ENCODE measurements at regions not wholly inside any gene's neighbourhood (a gene's known extent, or its start where the extent isn't known, plus 50 kb on each side); places are given as distances from the start of the nearest gene placed in this dataset.

DNA sequence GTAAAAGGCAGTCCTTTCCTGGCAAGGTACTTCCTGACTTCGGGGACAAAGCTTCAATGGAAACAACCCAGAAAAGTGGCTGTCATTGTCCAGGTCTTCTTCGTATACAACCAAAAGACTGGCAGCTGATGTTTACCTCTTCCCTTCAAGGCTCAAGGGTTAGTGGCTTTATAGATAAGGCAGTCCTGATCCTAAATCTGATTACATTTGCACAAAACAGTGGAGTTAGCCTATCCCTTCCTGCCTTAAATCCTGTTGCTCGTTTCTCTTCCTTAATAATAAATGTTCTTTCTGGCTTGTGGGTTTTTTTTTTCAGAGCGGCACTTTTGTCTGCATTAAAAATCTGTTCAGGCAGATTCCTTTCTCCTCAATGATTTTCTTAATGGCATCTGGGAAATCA, 169.3 kb upstream of the KCTD3 start:
- POLR2A ChIA-PET, result interaction anchor here (0.9 to 1.1 kb wide), 2 partner anchors 19 to 78 kb away, joined by 3 to 4 read pairs; no protein-coding TSS in a partner anchor
- TF ChIP-seq, protein P1, sequence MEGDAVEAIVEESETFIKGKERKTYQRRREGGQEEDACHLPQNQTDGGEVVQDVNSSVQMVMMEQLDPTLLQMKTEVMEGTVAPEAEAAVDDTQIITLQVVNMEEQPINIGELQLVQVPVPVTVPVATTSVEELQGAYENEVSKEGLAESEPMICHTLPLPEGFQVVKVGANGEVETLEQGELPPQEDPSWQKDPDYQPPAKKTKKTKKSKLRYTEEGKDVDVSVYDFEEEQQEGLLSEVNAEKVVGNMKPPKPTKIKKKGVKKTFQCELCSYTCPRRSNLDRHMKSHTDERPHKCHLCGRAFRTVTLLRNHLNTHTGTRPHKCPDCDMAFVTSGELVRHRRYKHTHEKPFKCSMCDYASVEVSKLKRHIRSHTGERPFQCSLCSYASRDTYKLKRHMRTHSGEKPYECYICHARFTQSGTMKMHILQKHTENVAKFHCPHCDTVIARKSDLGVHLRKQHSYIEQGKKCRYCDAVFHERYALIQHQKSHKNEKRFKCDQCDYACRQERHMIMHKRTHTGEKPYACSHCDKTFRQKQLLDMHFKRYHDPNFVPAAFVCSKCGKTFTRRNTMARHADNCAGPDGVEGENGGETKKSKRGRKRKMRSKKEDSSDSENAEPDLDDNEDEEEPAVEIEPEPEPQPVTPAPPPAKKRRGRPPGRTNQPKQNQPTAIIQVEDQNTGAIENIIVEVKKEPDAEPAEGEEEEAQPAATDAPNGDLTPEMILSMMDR (IDR thresholded peaks at IDR 0.05; ENCODE audit: unreplicated experiment), result no peak
- CTCF ChIA-PET, result no interaction called here
- no peaks in the 10 kb centered on the region for H3K36me3 Mint-ChIP-seq (ENCODE audit: insufficient read depth, unreplicated experiment)
- BruUV-seq (replicated peaks), result no TSS peak
- H3K4me3 Mint-ChIP-seq (ENCODE audit: unreplicated experiment), result no peak overlapping the region
- no peaks in the 10 kb centered on the region for H3K27me3 Mint-ChIP-seq (ENCODE audit: insufficient read depth, unreplicated experiment)
- peaks cover 6% of the 10 kb centered on the region for H3K4me1 Mint-ChIP-seq (ENCODE audit: insufficient read depth, unreplicated experiment)
- intact Hi-C loops (cut with micrococcal nuclease), result no loop called here
- no peak overlapping the region for H3K27ac Mint-ChIP-seq (ENCODE audit: low read depth, unreplicated experiment)
- H3K9me3 Mint-ChIP-seq (ENCODE audit: unreplicated experiment), result peaks cover 7% of the 10 kb centered on the region
- no peak for DNase-seq (ENCODE audit: unreplicated experiment)

DNA sequence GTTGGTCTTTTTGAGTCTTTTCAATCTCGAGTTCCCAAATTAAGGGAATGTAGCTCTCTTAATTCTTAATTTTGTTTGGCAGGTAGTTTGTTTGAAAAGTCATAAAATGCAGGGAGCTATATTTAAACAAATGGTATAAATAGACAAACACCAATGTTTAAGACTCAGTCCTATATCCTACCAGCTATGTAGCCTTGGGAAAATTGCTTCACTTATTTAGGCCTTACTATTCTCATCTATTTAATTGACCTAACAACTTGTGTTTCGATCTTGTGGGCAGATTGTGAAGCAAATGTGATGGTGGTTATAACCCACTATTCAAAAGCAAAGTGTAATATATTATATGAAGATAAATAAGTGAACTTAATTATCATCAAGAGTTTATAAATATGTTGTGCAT, 167.3 kb upstream of the KCTD3 start:
- H3K4me1 Mint-ChIP-seq (ENCODE audit: insufficient read depth, unreplicated experiment), result peaks cover 6% of the 10 kb centered on the region
- POLR2A ChIA-PET, result interaction anchor here (0.8 to 0.9 kb wide), 2 partner anchors 69 to 76 kb away, joined by 3 to 4 read pairs; no protein-coding TSS in a partner anchor
- H3K4me3 Mint-ChIP-seq (ENCODE audit: unreplicated experiment), result no peak overlapping the region
- intact Hi-C loops (cut with micrococcal nuclease), result no loop called here
- CTCF ChIA-PET, result interaction anchor here (0.9 to 1.5 kb wide), 3 partner anchors 9 to 126 kb away, joined by 3 to 5 read pairs (median 3); no protein-coding TSS in a partner anchor
- H3K27me3 Mint-ChIP-seq (ENCODE audit: insufficient read depth, unreplicated experiment), result no peaks in the 10 kb centered on the region
- no peaks in the 10 kb centered on the region for H3K36me3 Mint-ChIP-seq (ENCODE audit: insufficient read depth, unreplicated experiment)
- H3K27ac Mint-ChIP-seq (ENCODE audit: low read depth, unreplicated experiment), result no peak overlapping the region
- BruUV-seq (replicated peaks), result no TSS peak
- TF ChIP-seq, protein P1 (IDR thresholded peaks at IDR 0.05; ENCODE audit: unreplicated experiment), result no peak
- no peak for DNase-seq (ENCODE audit: unreplicated experiment)
- H3K9me3 Mint-ChIP-seq (ENCODE audit: unreplicated experiment), result no peaks in the 10 kb centered on the region

DNA sequence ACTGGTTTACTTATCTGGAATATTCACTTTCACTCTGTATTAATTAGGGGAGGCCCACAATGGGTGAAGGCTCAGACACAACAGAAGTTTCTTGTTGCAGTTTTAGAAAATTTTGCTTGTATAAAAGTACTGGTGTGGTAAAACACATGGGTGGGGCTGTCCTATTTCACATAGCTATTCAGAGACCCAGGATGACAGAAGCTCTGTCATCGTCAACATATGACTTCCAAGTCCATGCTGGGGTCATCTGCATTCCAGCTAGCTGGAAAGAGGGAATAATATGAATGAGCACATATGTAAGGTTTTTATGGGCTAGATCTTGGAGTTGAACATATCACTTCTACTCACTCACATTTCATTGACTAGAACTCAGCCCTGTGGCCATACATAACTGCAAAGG, 166.4 kb upstream of the KCTD3 start:
- Mint-ChIP-seq H3K4me1 (ENCODE audit: insufficient read depth, unreplicated experiment) (peaks cover 6% of the 10 kb centered on the region), H3K36me3 (ENCODE audit: insufficient read depth, unreplicated experiment) (no peaks in the 10 kb centered on the region), H3K9me3 (ENCODE audit: unreplicated experiment) (no peaks in the 10 kb centered on the region), H3K4me3 (ENCODE audit: unreplicated experiment) (no peak overlapping the region), H3K27me3 (ENCODE audit: insufficient read depth, unreplicated experiment) (no peaks in the 10 kb centered on the region), H3K27ac (ENCODE audit: low read depth, unreplicated experiment) (no peak overlapping the region)
- DNase-seq (ENCODE audit: unreplicated experiment), result no peak
- CTCF ChIA-PET, result interaction anchor here (0.7 to 1.5 kb wide), 3 partner anchors 24 to 152 kb away, joined by 3 to 5 read pairs (median 3); no protein-coding TSS in a partner anchor
- TF ChIP-seq, protein P1 (IDR thresholded peaks at IDR 0.05; ENCODE audit: unreplicated experiment), result no peak
- BruUV-seq (replicated peaks), result no TSS peak
- POLR2A ChIA-PET, result interaction anchor here (0.8 to 1.1 kb wide), 3 partner anchors 68 to 90 kb away, joined by 3 to 4 read pairs (median 3); no protein-coding TSS in a partner anchor
- intact Hi-C loops (cut with micrococcal nuclease), result no loop called here

DNA sequence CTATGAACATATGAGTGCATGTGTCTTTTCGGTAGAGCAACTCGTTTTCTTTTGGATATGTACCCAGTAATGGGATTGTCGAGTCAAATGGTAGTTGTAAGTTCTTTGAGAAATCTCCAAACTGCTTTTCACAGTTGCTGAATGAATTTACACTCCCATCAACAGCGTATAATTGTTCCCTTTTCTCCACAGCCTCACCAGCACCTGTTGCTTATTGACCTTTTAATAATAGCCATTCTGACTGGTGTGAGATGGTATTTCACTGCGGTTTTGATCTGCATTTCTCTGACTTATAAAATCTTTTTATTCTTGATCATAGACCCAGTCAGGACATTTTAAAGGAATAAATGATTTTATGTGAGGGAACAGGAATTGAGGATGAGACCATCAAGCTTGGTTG, 165.0 kb upstream of the KCTD3 start:
- no peak overlapping the region for H3K4me3 Mint-ChIP-seq (ENCODE audit: unreplicated experiment)
- ChIA-PET CTCF (interaction anchor here (1.0 kb wide), 2 partner anchors 19 to 67 kb away, joined by 3 to 4 read pairs; no protein-coding TSS in a partner anchor), POLR2A (interaction anchor here (0.5 to 0.9 kb wide), 3 partner anchors 17 to 124 kb away, joined by 3 read pairs; no protein-coding TSS in a partner anchor)
- BruUV-seq (replicated peaks), result no TSS peak
- no peak overlapping the region for H3K27ac Mint-ChIP-seq (ENCODE audit: low read depth, unreplicated experiment)
- no peaks in the 10 kb centered on the region for H3K9me3 Mint-ChIP-seq (ENCODE audit: unreplicated experiment)
- H3K36me3 Mint-ChIP-seq (ENCODE audit: insufficient read depth, unreplicated experiment), result no peaks in the 10 kb centered on the region
- no peak for DNase-seq (ENCODE audit: unreplicated experiment)
- no peaks in the 10 kb centered on the region for H3K27me3 Mint-ChIP-seq (ENCODE audit: insufficient read depth, unreplicated experiment)
- H3K4me1 Mint-ChIP-seq (ENCODE audit: insufficient read depth, unreplicated experiment), result peaks cover 6% of the 10 kb centered on the region
- intact Hi-C loops (cut with micrococcal nuclease), result no loop called here
- TF ChIP-seq, protein P1 (IDR thresholded peaks at IDR 0.05; ENCODE audit: unreplicated experiment), result no peak

All from MCF 10A (cell line).